ENCODE measurements at regions not wholly inside any gene's neighbourhood (a gene's known extent, or its start where the extent isn't known, plus 50 kb on each side); places are given as distances from the start of the nearest gene placed in this dataset.

DNA sequence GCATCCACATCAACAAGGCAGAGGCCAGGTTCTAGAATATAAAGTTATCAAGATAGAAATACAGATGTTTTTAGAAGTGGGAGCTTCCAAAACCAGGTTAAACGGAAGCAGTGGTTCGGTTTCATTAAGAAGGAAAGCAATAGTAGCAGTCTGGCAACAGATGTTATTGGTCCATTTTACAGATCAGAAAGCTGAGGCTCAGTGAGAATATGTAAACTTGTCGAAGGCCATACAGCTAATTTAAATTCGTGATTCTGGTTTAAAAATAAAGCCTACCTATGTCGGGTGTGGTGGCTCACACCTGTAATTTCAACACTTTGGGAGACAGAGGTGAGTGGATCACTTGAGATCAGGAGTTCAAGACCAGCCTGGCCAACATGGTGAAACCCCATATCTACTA, 160.6 kb downstream of the ARRDC3 start:
- Histone ChIP-seq H3K36me3 (ENCODE audit: control insufficient read depth in 4 of 4, insufficient read depth in 4 of 4, low read length in 3 of 4) (no peaks in the 10 kb centered on the region), H3K9me3 (ENCODE audit: control extremely low read depth in 1 of 5, control insufficient read depth in 4 of 5, insufficient read depth in 2 of 5, low read depth in 1 of 5, low read length in 4 of 5) (no peaks in the 10 kb centered on the region), H3K27me3 (replicated peaks in 2 of 5; ENCODE audit: control insufficient read depth in 4 of 5, insufficient read depth in 5 of 5, low read length in 4 of 5) (no peaks in the 10 kb centered on the region), H3K27ac (ENCODE audit: insufficient read depth in 1 of 2, low read depth in 1 of 2, low read length in 2 of 2, poor library complexity in 1 of 2, severe bottlenecking in 2 of 2) (no peak overlapping the region), H3K4me1 (ENCODE audit: control extremely low read depth in 1 of 4, control insufficient read depth in 4 of 4, insufficient read depth in 4 of 4, low read length in 3 of 4) (no peaks in the 10 kb centered on the region), H3K4me3 (ENCODE audit: control insufficient read depth in 1 of 7, extremely low read depth in 1 of 7, insufficient read depth in 4 of 7, low read depth in 2 of 7, low read length in 6 of 7) (no peak overlapping the region)
- CTCF ChIA-PET = interaction anchor here (0.9 to 2.9 kb wide), 6 partner anchors 11 to 197 kb away, joined by 3 to 27 read pairs (median 4); no protein-coding TSS in a partner anchor
- POLR2A ChIA-PET = no interaction called here
- 100% methylated on average over 4 of the region's 5 CpGs for WGBS (ENCODE audit: insufficient coverage)
- no peak for DNase-seq

DNA sequence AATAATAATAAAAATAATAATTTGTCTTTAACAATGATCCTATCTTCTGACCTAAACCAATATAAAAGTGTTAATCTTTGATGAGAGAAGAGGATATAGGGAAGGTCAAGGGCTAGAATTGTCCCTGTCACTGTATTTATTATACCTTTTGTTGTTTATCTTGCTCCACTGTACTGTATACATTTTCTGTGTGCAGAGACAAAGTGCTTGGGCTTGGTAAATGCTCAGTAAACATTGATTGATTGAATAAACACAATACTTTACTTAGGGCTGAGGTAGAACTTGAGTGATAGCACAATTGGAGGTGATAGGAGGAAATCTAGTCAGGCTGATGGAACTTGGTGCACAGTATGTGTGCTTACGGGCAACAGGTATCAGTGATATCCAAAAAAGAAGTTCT, 161.2 kb downstream of the ARRDC3 start:
- no peak overlapping the region for H3K4me3 ChIP-seq (ENCODE audit: control insufficient read depth in 1 of 7, extremely low read depth in 1 of 7, insufficient read depth in 4 of 7, low read depth in 2 of 7, low read length in 6 of 7)
- no peak for DNase-seq
- no peaks in the 10 kb centered on the region for H3K36me3 ChIP-seq (ENCODE audit: control insufficient read depth in 4 of 4, insufficient read depth in 4 of 4, low read length in 3 of 4)
- no peaks in the 10 kb centered on the region for H3K27me3 ChIP-seq (replicated peaks in 2 of 5; ENCODE audit: control insufficient read depth in 4 of 5, insufficient read depth in 5 of 5, low read length in 4 of 5)
- ChIA-PET POLR2A (no interaction called here), CTCF (interaction anchor here (1.1 to 2.9 kb wide), 4 partner anchors 10 to 197 kb away, joined by 3 to 27 read pairs (median 5); no protein-coding TSS in a partner anchor)
- no peak overlapping the region for H3K27ac ChIP-seq (ENCODE audit: insufficient read depth in 1 of 2, low read depth in 1 of 2, low read length in 2 of 2, poor library complexity in 1 of 2, severe bottlenecking in 2 of 2)
- 100% methylated on average over 1 of the region's 1 CpG for WGBS (ENCODE audit: insufficient coverage)
- H3K9me3 ChIP-seq (ENCODE audit: control extremely low read depth in 1 of 5, control insufficient read depth in 4 of 5, insufficient read depth in 2 of 5, low read depth in 1 of 5, low read length in 4 of 5) = no peaks in the 10 kb centered on the region
- no peaks in the 10 kb centered on the region for H3K4me1 ChIP-seq (ENCODE audit: control extremely low read depth in 1 of 4, control insufficient read depth in 4 of 4, insufficient read depth in 4 of 4, low read length in 3 of 4)

DNA sequence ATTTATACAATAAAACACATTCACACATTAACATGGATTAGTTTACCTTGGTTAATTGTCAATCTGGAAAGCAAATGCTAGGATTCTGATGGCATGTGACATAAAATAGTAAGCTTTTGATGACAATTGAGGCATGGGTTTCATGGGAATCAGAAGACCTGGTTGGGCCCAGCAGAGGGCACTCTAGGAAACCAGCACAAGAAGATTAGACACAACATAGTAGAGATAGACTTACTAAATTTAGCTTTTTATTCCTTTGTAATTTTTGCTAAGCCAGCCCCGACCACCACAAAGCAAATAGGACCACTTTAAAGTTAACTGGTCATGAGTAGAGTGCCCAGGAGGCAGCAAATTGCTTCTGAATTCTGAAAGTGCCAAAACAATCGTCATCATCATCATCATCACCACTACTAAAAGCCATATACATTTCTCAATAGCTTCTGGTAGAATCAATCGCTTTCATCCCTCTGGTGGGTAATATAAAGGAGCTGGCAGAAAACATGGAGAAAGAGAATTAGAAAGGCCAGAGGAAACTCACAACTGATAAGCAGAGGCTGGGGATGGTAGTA, 163.2 kb downstream of the ARRDC3 start:
- no CpG with 5 or more reads among the region's 3 CpGs for WGBS (ENCODE audit: insufficient coverage)
- Histone ChIP-seq H3K36me3 (ENCODE audit: control insufficient read depth in 4 of 4, insufficient read depth in 4 of 4, low read length in 3 of 4) (no peaks in the 10 kb centered on the region), H3K27me3 (replicated peaks in 2 of 5; ENCODE audit: control insufficient read depth in 4 of 5, insufficient read depth in 5 of 5, low read length in 4 of 5) (no peaks in the 10 kb centered on the region), H3K4me1 (ENCODE audit: control extremely low read depth in 1 of 4, control insufficient read depth in 4 of 4, insufficient read depth in 4 of 4, low read length in 3 of 4) (no peaks in the 10 kb centered on the region), H3K9me3 (ENCODE audit: control extremely low read depth in 1 of 5, control insufficient read depth in 4 of 5, insufficient read depth in 2 of 5, low read depth in 1 of 5, low read length in 4 of 5) (no peaks in the 10 kb centered on the region), H3K4me3 (ENCODE audit: control insufficient read depth in 1 of 7, extremely low read depth in 1 of 7, insufficient read depth in 4 of 7, low read depth in 2 of 7, low read length in 6 of 7) (no peak overlapping the region), H3K27ac (ENCODE audit: insufficient read depth in 1 of 2, low read depth in 1 of 2, low read length in 2 of 2, poor library complexity in 1 of 2, severe bottlenecking in 2 of 2) (no peak overlapping the region)
- ChIA-PET POLR2A (interaction anchor here (1.4 kb wide), 1 partner anchor 161 kb away, joined by 4 read pairs; no protein-coding TSS in a partner anchor), CTCF (interaction anchor here (0.8 to 4.9 kb wide), 17 partner anchors 11 to 287 kb away, joined by 3 to 65 read pairs (median 4); partner anchors contain the start of gene ARRDC3)
- peak; percentile 45 to 65 (median 60) for DNase-seq

DNA sequence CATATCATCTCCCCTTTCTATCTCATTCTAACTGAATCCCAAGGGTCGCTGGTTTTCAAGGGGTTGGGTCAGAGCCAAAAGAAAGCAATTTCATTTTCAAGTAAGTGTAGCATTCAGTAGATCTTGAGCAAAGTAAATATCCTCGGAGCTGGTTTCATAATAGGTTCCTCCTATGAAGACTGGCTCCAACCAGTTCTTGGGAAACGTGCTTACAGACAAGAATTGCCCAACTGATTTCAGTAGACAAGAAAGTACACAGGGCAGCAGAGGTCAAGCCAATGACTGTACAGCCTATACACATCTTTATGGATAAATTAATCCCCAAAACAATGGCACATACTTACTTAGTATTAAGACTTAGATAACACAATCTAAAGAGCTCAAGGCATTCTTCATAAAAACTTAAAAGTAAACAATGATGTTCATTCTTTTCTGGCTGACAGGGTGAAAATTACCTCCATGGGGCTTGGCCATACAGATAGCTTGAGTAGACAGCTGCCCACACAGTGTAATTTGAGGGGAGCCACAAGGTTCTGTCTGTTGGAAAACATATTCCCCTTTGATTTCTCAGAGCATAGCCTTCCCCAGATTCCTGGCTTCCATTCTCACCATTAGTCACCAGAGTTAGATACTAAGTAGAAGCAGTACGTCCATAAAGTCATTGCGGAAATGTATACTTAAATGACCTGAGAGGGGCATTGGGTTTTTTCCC, 163.9 kb downstream of the ARRDC3 start:
- H3K27me3 ChIP-seq (replicated peaks in 2 of 5; ENCODE audit: control insufficient read depth in 4 of 5, insufficient read depth in 5 of 5, low read length in 4 of 5) = no peaks in the 10 kb centered on the region
- peak in 2 of 3 donors; percentile 17 for DNase-seq
- H3K4me3 ChIP-seq (ENCODE audit: control insufficient read depth in 1 of 7, extremely low read depth in 1 of 7, insufficient read depth in 4 of 7, low read depth in 2 of 7, low read length in 6 of 7) = no peak overlapping the region
- ChIA-PET CTCF (interaction anchor here (0.8 to 4.9 kb wide), 19 partner anchors 10 to 353 kb away, joined by 3 to 65 read pairs (median 4); partner anchors contain the start of gene ARRDC3), POLR2A (interaction anchor here (0.8 to 1.4 kb wide), 2 partner anchors 162 to 166 kb away, joined by 3 to 4 read pairs; no protein-coding TSS in a partner anchor)
- WGBS (ENCODE audit: insufficient coverage) = 66% methylated on average over 4 of the region's 5 CpGs
- H3K4me1 ChIP-seq (ENCODE audit: control extremely low read depth in 1 of 4, control insufficient read depth in 4 of 4, insufficient read depth in 4 of 4, low read length in 3 of 4) = no peaks in the 10 kb centered on the region
- H3K27ac ChIP-seq (ENCODE audit: insufficient read depth in 1 of 2, low read depth in 1 of 2, low read length in 2 of 2, poor library complexity in 1 of 2, severe bottlenecking in 2 of 2) = no peak overlapping the region
- no peaks in the 10 kb centered on the region for H3K9me3 ChIP-seq (ENCODE audit: control extremely low read depth in 1 of 5, control insufficient read depth in 4 of 5, insufficient read depth in 2 of 5, low read depth in 1 of 5, low read length in 4 of 5)
- H3K36me3 ChIP-seq (ENCODE audit: control insufficient read depth in 4 of 4, insufficient read depth in 4 of 4, low read length in 3 of 4) = no peaks in the 10 kb centered on the region

DNA sequence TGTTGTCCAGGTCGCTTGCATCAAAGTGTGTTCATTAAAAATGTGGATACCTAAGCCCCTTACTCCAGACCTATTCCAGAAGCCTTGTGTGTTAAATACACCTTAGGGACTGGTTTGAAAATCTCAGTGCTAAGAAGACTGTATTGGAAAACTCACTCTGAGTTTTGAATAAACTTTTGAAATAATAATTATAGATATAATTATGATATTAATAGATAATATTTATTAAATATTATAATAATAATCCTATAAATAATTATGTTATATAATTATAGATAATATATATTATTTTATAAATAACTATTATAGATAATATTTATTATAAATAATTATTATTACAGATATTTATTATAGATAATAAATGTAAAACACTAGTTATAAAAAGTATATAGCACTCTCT, 165.3 kb downstream of the ARRDC3 start:
- CTCF ChIA-PET = interaction anchor here (1.4 to 4.9 kb wide), 3 partner anchors 36 to 352 kb away, joined by 4 to 65 read pairs (median 6); partner anchors contain the start of gene ARRDC3
- Histone ChIP-seq H3K4me3 (ENCODE audit: control insufficient read depth in 1 of 7, extremely low read depth in 1 of 7, insufficient read depth in 4 of 7, low read depth in 2 of 7, low read length in 6 of 7) (no peak overlapping the region), H3K27me3 (replicated peaks in 2 of 5; ENCODE audit: control insufficient read depth in 4 of 5, insufficient read depth in 5 of 5, low read length in 4 of 5) (no peaks in the 10 kb centered on the region), H3K27ac (ENCODE audit: insufficient read depth in 1 of 2, low read depth in 1 of 2, low read length in 2 of 2, poor library complexity in 1 of 2, severe bottlenecking in 2 of 2) (no peak overlapping the region), H3K36me3 (ENCODE audit: control insufficient read depth in 4 of 4, insufficient read depth in 4 of 4, low read length in 3 of 4) (no peaks in the 10 kb centered on the region), H3K4me1 (ENCODE audit: control extremely low read depth in 1 of 4, control insufficient read depth in 4 of 4, insufficient read depth in 4 of 4, low read length in 3 of 4) (no peaks in the 10 kb centered on the region), H3K9me3 (ENCODE audit: control extremely low read depth in 1 of 5, control insufficient read depth in 4 of 5, insufficient read depth in 2 of 5, low read depth in 1 of 5, low read length in 4 of 5) (no peaks in the 10 kb centered on the region)
- WGBS (ENCODE audit: insufficient coverage) = no CpG with 5 or more reads among the region's 1 CpG
- DNase-seq = no peak
- POLR2A ChIA-PET = no interaction called here

DNA sequence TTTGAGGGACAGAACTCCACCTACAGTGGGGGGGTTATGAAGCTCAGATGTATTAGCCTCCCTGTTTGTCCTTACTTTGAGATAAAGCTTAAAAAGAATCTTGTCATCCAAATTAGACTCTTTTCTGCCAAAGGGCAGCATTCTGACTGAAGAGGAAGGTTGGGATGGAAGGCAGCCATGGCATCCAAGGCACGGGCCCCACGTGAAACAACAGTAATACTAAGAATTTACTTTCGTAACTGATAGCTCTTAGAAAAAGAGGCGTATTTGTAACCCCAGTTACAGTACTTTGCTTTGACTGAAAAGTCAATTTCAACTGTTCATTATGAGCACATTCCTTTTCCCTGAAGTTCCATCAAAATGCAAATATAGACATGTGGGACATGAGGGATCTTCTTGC, 168.5 kb downstream of the ARRDC3 start:
- CTCF ChIA-PET = interaction anchor here (1.2 to 2.8 kb wide), 2 partner anchors 11 to 171 kb away, joined by 3 to 15 read pairs; no protein-coding TSS in a partner anchor
- no peaks in the 10 kb centered on the region for H3K4me1 ChIP-seq (ENCODE audit: control extremely low read depth in 1 of 4, control insufficient read depth in 4 of 4, insufficient read depth in 4 of 4, low read length in 3 of 4)
- H3K9me3 ChIP-seq (ENCODE audit: control extremely low read depth in 1 of 5, control insufficient read depth in 4 of 5, insufficient read depth in 2 of 5, low read depth in 1 of 5, low read length in 4 of 5) = no peaks in the 10 kb centered on the region
- DNase-seq = no peak
- POLR2A ChIA-PET = no interaction called here
- no peak overlapping the region for H3K4me3 ChIP-seq (ENCODE audit: control insufficient read depth in 1 of 7, extremely low read depth in 1 of 7, insufficient read depth in 4 of 7, low read depth in 2 of 7, low read length in 6 of 7)
- WGBS (ENCODE audit: insufficient coverage) = 93% methylated on average over 3 of the region's 4 CpGs
- H3K27me3 ChIP-seq (replicated peaks in 2 of 5; ENCODE audit: control insufficient read depth in 4 of 5, insufficient read depth in 5 of 5, low read length in 4 of 5) = no peaks in the 10 kb centered on the region
- no peaks in the 10 kb centered on the region for H3K36me3 ChIP-seq (ENCODE audit: control insufficient read depth in 4 of 4, insufficient read depth in 4 of 4, low read length in 3 of 4)
- no peak overlapping the region for H3K27ac ChIP-seq (ENCODE audit: insufficient read depth in 1 of 2, low read depth in 1 of 2, low read length in 2 of 2, poor library complexity in 1 of 2, severe bottlenecking in 2 of 2)

Data from common myeloid progenitor, CD34-positive (primary cell).